ENCODE measurements at regions not wholly inside any gene's neighbourhood (a gene's known extent, or its start where the extent isn't known, plus 50 kb on each side); places are given as distances from the start of the nearest gene placed in this dataset.

GRCh38 chr16:59179446-59180082, 445.4 kb upstream of the GOT2 start:
- no peak for DNase-seq

DNA sequence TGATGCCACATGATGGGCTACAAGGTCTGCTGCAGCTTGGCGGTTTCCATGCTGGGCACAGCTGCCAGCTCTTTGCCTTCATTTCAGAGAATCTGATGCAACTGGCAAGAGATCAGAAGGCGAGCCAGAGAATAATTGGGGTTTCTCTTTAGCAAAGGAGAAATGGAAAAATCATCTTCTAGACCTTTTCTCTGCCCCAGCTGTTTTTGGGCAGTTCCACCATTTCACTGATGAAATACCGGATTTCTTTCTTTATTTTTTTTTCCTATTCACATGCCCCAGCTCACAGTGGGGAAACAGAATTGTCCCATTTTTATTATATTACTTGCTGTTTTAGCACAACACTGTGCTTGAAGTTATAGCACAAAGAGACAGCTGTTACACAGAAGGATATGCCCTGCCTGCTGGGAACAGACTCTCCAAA, 439.3 kb upstream of the GOT2 start:
- DNase-seq = no peak

GRCh38 chr16:59170099-59170712, 436.1 kb upstream of the GOT2 start:
- no peak for DNase-seq

DNA sequence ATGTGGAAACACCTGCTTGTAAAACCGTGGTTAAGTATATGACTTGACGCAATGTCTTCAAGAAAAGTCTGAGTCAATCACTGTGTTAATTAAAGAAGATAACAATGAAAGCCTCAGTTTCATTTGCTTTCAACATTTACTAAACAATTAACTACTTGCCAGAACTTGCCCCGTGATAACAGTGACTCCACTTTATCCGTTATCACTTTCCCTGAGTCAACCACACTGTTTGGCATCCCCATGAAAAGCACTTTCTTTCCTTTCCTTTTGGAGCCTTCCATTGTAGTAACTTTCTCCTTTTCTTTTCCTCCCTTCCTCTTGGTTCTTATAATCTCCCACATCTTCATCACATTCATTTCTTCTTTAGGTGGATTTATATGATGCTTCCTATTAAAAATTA, 435.1 kb upstream of the GOT2 start:
- DNase-seq = no peak

DNA sequence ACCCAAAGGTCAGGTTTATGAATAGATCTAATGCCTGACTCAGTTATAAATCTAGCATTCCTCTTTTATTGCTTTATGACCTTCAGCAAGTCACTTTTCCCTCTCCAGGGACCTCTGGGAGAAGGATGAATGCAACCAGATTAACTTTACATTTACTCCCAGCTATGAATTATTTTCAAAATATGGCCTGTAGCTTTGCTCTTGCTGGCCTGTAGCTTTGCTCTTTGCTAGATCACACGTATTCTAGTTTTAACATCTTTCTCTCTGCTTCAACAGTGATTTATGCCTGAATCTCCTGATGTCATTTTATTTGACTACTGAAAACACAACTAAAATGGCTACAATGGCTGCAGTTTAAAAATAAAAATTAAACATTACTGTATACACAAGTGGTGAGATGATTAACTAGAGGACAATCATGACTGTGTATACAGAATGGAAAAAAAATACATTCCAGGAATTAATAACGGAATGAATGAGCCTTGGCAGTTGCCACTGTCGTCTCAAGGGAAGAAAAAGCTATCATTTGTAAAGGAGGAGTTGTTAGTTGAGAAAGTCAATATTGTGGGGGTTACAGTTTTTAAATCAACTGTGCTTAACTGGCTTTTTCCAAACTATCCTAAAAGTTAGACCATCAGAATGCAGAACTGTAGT, 434.5 kb upstream of the GOT2 start:
- DNase-seq = no peak

- no peak for DNase-seq
Observed at GRCh38 chr16:59164461-59164860, 430.3 kb upstream of the GOT2 start.

GRCh38 chr16:59163371-59164055, 429.4 kb upstream of the GOT2 start:
- DNase-seq = no peak

DNA sequence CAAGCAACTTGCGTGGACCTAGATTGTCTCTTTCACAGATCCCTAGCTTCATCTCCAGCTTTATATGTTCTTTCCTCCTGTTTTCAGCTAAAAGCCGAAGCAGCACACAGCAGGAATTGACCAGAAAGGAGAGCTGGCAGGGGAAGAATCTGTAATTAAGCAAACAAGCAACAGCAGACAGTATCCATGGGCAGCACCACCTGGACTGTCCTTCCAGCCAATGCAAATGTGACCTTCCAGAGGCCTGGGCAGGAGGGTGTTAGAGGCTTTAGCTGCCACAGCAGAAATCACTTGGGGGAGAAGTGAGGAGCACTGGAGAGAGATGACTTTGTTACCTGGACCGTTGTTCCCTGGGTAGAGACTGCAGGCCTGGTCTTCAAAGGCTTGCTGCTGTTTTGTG, 427.6 kb upstream of the GOT2 start:
- no peak for DNase-seq

DNA sequence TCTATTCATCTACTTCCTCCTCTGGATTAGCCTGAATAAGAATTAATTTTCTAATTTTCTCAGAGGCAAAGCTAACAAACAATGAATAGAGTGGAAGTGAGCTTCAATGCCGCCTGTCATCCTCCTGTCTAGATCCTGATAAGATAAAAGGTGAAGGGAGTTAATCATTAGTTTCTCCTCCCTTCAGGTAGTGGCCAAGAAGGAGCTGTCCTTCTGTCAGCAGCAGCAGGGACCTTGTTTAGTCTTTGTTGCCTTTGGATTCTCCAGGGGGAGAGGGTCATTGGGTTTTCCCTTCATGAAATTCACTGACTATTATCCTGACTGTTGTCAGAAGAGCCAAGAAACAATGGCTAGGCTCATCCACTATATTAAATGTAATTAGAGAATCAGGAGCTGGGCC, 420.2 kb upstream of the GOT2 start:
- DNase-seq = no peak

DNA sequence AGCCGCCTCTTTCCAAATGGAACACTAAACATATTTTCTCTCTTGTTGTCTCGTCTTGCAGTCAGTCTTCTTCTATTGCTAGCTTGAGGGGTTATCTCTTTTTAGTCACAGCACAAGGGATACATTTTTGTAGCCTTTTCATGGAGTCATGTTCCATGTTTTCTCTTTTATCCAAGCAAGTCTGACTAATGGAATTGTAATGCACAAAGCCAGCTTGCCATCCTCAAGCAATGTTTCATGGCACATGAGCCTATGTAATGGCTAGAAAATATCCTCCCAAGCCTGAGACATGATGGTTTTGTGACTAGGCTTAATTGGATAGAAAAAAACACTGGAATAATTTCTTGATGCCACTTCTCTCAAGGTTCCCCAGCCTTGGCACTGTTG, 414.6 kb upstream of the GOT2 start:
- DNase-seq = no peak

- DNase-seq = no peak
Observed at GRCh38 chr16:59148056-59148768, 414.1 kb upstream of the GOT2 start.

DNA sequence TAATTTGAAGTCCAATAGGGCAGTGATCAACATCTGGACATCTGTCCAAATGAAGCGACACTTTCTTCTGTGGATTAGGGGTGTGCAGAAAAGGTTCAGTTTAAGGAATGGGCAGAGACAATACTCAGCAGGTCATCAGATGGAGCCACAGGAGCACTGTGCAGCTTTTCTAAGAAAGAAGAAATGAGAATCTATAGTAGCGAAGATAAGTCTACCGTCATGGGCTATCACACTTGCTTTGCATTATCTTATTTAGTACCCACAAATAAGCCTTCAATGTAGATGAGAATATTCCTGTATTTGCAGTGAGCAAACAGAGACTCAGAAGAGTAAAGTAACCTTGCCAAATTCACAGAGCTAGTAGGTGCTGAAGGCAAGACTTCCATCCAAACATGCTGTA, 412.0 kb upstream of the GOT2 start:
- DNase-seq = no peak

DNA sequence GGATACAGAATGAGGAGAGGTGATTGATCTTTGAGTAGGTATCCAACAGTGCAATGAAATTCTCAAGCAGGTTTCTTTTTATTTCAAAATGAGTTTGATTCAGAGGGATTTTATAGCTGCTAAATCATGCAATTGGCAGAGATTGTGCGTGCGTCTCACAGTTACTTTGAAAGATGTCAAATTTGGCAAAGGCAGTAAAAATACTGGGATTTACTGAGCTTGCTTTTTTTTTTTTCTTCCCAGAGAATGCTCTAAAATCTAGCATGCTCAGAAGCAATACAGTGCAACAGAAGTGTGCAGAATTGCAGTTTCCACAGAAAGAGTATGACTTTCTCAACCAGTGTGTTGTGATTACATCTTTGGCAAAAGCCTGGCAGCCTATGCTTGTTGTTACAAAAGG, 410.7 kb upstream of the GOT2 start:
- DNase-seq = no peak

DNA sequence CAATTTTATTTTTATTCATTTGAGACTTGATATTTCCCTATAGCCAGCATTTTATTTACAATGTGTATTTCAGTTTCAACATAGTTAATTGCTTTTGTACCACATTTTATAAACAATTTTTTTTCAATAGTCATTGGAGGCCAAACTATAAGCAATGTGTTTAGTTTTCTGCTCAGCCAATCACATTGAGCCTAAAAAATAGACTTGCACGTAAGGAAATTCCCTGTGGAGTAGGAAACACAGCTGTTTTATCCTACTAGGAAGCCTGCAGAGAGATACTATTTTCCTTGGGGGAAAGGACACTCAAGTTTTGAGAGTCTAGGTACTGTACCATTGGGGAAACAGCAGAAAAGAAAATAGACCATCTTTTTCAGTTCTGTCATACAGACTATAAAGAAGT, 410.2 kb upstream of the GOT2 start:
- DNase-seq = no peak

- DNase-seq = no peak
Observed at GRCh38 chr16:59126486-59126885, 392.4 kb upstream of the GOT2 start.

DNA sequence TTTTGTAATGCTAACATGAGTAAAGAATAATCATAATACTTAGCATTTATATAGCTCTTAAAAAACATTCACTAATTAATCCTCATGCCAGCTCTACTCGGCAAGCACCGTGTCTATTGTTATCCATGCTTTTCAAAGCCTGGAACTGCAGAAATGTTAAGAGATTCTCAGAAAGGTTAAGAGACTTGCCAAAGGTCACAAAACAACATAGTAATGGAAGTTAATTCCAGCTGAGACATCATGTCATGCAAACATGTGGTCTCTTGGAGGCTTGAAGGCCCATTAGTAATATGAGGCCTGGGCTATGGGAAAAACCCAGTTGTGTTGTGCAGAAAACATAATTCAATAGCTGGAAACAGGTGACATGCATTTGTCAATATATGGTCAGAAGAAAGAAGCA, 389.9 kb upstream of the GOT2 start:
- DNase-seq = no peak

GRCh38 chr16:59123479-59123878, 389.4 kb upstream of the GOT2 start:
- DNase-seq = no peak

DNA sequence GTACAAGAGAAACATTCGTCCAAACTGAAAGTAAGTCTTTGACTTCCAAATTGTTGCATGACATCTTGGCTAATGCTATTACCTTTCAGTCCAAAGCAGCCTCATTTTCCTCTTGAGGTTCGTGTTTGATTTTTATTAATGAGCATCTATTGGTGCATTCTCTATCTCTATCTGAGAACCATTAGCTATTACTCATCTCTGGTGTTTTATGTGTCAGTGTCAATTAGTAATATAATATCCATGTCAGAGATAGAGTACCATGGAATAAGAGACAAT, 388.1 kb upstream of the GOT2 start:
- DNase-seq = no peak

- DNase-seq = no peak
Observed at GRCh38 chr16:59121411-59122261, 387.5 kb upstream of the GOT2 start.

GRCh38 chr16:59116744-59117143, 382.6 kb upstream of the GOT2 start:
- no peak for DNase-seq

- DNase-seq = no peak
Observed at GRCh38 chr16:59114790-59115189, 380.7 kb upstream of the GOT2 start.

DNA sequence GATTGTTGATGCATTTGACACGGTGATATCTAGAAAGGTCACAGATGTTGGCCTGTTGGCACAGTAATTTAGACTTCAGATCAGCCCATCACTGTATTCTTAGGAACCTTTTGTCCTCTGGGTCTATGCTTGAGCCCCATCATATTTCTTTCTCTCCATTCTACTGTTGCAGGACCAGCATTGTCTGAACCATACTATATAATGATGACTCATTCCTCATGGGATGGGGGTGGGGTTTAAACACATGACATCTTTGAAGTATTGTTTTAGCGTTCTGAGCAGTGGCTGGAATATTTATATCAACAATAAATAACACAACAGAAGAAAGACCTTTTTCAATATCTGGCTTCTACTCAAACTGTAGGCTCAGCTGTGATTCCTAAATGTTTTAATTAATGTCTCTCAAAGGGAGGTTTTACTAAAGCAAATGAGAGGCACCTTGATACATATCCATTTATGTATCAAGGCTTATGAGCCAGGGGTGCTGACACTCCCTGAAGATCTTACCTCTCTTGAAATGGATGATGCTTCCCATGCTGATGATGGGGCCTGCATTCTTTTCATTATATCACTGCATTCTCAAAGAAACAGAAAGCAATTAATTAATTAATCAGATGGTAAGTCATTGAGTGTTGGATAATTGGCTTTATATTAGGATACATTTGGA, 379.0 kb upstream of the GOT2 start:
- DNase-seq = no peak

Data from stimulated activated CD4-positive, alpha-beta T cell treated with anti-CD3 and anti-CD28 coated beads, Interleukin-15, amount 100 ng/mL, for 24 hours (primary cell).